GM06990 (cell line): ENCODE measurements at regions not wholly inside any gene's neighbourhood (a gene's known extent, or its start where the extent isn't known, plus 50 kb on each side); places are given as distances from the start of the nearest gene placed in this dataset.
"Not testable (repeated sequence)": the region's sequence is repeated elsewhere in the genome, so short reads cannot be mapped to it uniquely, and the experiment has no call there.

Experiments used
- DNase-seq: peaks from one replicate; pipeline ENCODE4 v3.0.0-alpha.2; 2011; ENCODE audit not compliant: insufficient read length; ENCODE audit errors: extremely low read depth
- H3K27me3 ChIP-seq: replicated peaks from 2 replicates; pipeline ENCODE4 v1.6.0; 2011; ENCODE audit warnings: low read length; ENCODE audit not compliant: control insufficient read depth, insufficient read depth
- H3K36me3 ChIP-seq: 2 replicates; pipeline ENCODE4 v1.5.1; 2011; ENCODE audit warnings: low read length; ENCODE audit not compliant: control insufficient read depth, insufficient read depth
- H3K4me3 ChIP-seq: replicated peaks from 2 replicates; pipeline ENCODE4 v1.5.1; 2011; ENCODE audit warnings: low read depth, mild to moderate bottlenecking, control low read depth, low read length
- CTCF ChIP-seq: IDR thresholded peaks from 2 replicates; pipeline ENCODE4 v1.5.1; 2011; ENCODE audit warnings: low read length, control low read depth, mild to moderate bottlenecking, inconsistent platforms; ENCODE audit not compliant: insufficient read depth, poor library complexity, severe bottlenecking

GRCh38 chr6:113057567-113058053 is 710.5 kb downstream of the RFPL4B start:
- TF ChIP-seq CTCF, result no peak
- Histone ChIP-seq H3K4me3 (no peak overlapping the region), H3K27me3 (no peaks in the 10 kb centered on the region), H3K36me3 (no peaks in the 10 kb centered on the region)
- DNase-seq, result no peak

GRCh38 chr6:113060664-113061063 is 713.5 kb downstream of the RFPL4B start:
- no peak overlapping the region for H3K4me3 ChIP-seq
- TF ChIP-seq CTCF, result no peak
- H3K27me3 ChIP-seq, result no peaks in the 10 kb centered on the region

GRCh38 chr6:113065611-113066010 is 718.5 kb downstream of the RFPL4B start:
- no peak for TF ChIP-seq CTCF
- H3K27me3 ChIP-seq, result no peaks in the 10 kb centered on the region
- H3K36me3 ChIP-seq, result no peaks in the 10 kb centered on the region
- no peak for DNase-seq
- H3K4me3 ChIP-seq, result no peak overlapping the region

More at GRCh38 chr6:113060664-113061063, 713.5 kb downstream of the RFPL4B start:
- no peak for DNase-seq
- no peaks in the 10 kb centered on the region for H3K36me3 ChIP-seq

GRCh38 chr6:113067612-113068275 is 720.6 kb downstream of the RFPL4B start:
- Histone ChIP-seq H3K36me3 (no peaks in the 10 kb centered on the region), H3K4me3 (no peak overlapping the region), H3K27me3 (no peaks in the 10 kb centered on the region)
- no peak for DNase-seq
- no peak for TF ChIP-seq CTCF

GRCh38 chr6:113068570-113068969 is 721.4 kb downstream of the RFPL4B start:
- H3K4me3 ChIP-seq, result no peak overlapping the region
- no peaks in the 10 kb centered on the region for H3K36me3 ChIP-seq
- DNase-seq, result no peak
- no peaks in the 10 kb centered on the region for H3K27me3 ChIP-seq
- no peak for TF ChIP-seq CTCF

GRCh38 chr6:113070681-113071080 is 723.6 kb downstream of the RFPL4B start:
- not testable (repeated sequence) for H3K4me3 ChIP-seq, DNase-seq, H3K36me3 ChIP-seq

More at GRCh38 chr6:113070681-113071080, 723.6 kb downstream of the RFPL4B start:
- not testable (repeated sequence) for H3K27me3 ChIP-seq
